SIG-M5 treated with dmso at 0.1 percent for 504 hours (cell line): ENCODE measurements at regions not wholly inside any gene's neighbourhood (a gene's known extent, or its start where the extent isn't known, plus 50 kb on each side); places are given as distances from the start of the nearest gene placed in this dataset.
"Not testable (repeated sequence)": the region's sequence is repeated elsewhere in the genome, so short reads cannot be mapped to it uniquely, and the experiment has no call there.

ENCODE experiments used
- DNase-seq: peaks from one replicate; lab custom pipeline; 2025; ENCODE audit not compliant: unreplicated experiment; lab: John Stamatoyannopoulos, UW

DNA sequence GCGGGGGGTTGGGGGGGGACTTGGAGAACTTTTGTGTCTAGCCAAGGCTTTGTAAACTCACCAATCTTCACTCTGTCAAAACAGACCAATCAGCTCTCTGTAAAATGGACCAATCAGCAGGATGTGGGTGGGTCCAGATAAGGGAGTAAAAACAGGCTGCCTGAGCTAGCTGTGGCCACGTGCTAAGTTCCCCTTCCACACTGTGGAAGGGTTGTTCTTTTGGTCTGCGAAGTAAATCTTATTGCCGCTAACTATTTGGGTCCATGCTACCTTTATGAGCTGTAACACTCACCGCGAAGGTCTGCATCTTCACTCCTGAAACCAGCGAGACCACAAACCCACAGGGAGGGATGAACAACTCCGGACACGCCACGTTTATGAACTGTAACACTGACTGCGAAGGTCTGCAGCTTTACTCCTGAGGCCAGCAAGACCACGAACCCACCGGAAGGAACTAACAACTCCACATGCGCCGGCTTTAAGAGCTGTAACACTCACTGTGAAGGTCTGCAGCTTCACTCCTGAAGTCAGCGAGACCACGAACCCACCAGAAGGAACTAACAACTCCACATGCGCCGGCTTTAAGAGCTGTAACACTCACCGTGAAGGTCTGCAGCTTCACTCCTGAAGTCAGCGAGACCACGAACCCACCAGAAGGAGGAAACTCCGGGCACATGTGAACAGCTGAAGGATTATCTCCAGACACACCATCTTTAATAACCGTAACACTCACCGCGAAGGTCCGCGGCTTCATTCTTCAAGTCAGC is 186.6 kb downstream of the ID4 start:
- DNase-seq: not testable (repeated sequence)

DNA sequence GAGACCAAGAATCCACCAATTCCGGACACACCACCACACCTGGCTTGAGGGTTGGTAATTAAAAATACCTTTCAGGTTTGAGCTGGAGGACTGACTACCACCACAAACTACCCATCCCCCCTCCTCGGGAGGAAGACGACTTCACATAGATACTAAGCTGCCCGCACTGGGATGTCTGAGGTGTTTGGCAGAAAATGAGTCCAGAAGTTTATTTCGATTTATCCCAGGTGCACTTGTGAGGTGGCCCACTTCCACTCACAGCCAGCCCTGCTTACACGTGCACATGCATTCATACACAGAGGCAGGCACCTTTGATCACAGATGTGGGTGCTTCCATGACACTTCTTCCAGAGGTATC is 187.1 kb downstream of the ID4 start:
- DNase-seq: no peak

- no peak for DNase-seq
Observed at GRCh38 chr6:20024978-20025377, 187.3 kb downstream of the MBOAT1 start.

- DNase-seq: no peak
Observed at GRCh38 chr6:20025681-20026080, 186.6 kb downstream of the MBOAT1 start.

DNA sequence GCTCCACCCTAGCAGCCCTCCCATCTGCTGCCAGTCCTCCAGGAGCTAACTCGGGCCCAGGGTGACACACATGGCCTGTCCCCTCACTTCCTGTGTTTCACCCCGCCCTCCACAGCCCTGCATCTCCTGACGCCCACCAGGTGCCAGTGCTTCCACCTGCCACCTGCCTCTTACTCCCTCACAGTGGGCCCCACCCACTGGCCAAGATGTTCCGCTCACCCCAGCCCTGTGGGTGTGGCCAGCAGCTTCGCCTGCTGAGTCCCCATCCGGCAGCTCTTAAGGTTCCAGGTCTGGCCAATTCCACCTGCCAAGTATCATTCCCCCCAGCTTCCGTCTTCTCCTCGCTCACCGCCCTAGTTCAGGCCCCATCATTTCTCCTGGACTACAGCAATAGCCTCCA is 184.1 kb downstream of the MBOAT1 start:
- DNase-seq: no peak

DNA sequence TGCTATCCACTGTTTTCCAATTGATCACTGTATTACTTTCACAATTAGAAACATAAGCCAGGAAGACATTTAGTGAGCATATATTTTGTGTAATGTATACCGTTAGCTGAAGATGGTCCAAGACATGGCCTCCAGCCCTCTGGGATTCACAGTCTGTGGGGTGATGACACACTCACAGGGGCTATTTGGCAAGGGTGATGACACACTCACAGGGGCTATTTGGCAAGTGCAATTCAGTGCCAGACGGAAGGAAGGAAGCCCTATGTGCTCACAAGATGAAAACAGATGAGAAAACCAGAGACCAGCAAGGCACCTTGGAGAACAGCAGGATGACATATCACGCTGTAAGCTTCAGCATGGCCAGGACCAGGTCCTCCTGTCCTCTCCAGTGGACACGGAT is 183.7 kb downstream of the MBOAT1 start:
- DNase-seq: no peak

DNA sequence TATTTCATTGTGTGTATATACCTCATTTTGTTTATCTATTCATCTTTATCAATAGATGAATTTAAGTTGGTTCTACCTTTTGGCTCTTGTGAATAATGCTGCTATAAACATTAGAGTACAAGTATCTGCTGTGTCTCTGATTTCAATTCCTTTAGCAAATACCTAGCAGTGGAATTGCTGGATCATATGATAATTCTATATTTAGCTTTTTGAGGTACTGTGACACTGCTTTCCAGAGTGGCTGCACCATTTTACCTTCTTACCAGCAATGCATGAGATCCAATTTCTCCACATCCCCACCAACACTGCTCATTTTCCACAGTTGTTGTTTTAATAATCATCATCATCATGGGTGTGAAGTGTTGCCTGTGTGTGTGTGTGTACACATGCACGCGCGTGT is 182.3 kb downstream of the MBOAT1 start:
- no peak for DNase-seq

DNA sequence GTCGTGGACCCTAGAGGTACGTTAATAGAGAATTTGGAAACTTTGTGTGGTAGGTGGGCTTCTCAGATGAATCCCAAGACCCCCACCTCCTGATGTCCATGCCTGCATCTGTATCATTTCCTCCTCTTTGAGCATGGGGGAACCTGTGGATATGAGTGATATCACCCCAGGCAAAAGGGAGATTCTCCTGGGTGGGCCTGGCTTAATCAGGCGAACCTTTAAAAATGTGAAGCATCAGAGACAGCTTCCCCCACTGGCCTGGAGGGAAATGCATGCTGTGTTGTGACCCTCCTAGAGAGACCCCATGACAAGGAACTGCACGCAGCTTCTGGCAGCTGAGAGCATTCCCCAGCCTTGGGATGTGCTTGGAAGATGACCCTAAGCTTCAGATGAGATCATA is 180.9 kb downstream of the MBOAT1 start:
- DNase-seq: no peak

DNA sequence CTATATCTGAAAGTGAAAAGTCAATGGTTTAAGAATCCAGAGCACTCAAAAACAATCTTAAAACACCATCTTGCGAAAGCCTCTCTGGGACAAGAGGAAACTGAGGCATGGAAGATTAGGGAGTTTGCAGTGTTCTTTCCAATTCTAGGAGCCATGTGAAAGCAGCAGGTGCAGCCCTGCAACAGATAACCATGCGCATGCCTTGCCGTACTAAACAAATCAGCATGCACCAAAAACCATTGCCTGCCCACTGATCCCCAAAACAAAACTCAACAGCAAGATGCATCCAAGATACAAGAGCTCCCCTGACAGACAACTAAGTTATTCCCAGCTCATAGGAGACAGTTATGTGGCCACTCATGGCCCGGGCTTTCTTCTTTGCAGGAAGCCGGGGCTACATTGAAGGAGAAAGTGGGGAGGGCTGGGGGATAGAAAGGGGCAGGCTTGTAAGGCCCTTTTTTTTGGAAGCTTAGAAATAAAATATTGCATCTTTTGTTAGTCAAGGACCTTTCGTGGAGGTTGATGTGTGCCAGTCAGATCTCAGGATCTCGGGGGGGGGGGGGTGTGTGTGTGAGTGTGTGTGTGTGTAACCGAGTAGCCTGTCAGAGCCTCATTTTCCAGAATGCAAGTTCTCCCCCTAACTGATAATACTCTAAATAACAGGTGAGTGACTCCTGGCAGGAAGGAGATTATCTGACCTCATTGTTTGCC is 178.4 kb downstream of the MBOAT1 start:
- DNase-seq: no peak

- no peak for DNase-seq
Observed at GRCh38 chr6:20034408-20034769, 177.9 kb downstream of the MBOAT1 start.

GRCh38 chr6:20036141-20036677 is 176.1 kb downstream of the MBOAT1 start:
- DNase-seq: no peak

GRCh38 chr6:20038410-20039204 is 173.7 kb downstream of the MBOAT1 start:
- DNase-seq: no peak

DNA sequence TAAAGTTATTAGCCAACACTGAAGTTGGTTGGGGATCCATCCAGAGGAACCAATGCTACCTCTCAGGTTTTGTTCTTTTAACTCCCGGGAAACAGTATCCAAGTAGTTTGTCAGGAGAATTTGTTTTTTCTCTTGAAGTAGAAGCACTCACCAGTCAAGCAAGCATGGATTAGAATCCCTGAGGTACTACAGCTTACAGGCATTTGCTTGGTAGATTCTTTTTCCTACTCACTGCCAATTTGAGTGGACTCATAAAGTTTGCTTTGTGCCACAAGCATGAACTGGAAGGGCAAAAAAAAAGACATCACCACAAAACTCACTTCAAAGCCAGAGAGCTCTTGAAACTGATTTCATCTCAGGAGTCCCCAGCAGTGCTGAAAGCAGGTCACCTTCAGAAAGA is 167.4 kb downstream of the MBOAT1 start:
- DNase-seq: no peak
